ENCODE measurements at regions not wholly inside any gene's neighbourhood (a gene's known extent, or its start where the extent isn't known, plus 50 kb on each side); places are given as distances from the start of the nearest gene placed in this dataset.

DNA sequence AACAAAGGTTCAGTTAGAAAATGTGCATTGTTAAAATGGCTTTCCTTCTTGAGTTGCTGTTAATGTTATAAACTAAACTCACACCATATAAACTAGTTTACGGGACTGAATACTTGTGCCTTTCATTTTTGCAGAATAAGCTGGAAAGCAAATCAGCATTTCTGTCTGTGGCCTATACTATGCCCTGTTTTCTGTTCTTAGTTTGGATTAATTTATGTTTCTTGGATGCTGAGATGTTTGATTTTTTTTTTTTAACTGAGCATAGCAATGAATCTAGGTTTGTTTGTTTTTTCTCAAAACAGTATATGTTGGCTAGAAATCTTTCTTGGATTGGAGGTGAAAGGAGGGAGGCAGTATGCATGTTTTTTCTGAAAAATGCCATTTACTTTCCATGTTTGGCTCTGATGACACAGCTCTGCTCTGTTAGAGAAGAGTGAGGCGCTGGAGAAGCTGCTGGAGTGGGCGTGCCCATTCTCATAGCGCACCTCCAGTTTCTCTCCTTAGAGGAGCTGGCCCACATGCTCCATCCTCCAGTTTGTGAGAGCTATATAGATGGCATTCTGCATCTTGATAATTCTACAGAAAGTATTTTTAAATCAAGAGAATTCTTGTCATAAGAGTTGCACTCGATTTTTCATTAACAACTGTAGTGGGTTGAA lies 423.6 kb upstream of the TPM1 start:
- TF ChIP-seq, protein P1, sequence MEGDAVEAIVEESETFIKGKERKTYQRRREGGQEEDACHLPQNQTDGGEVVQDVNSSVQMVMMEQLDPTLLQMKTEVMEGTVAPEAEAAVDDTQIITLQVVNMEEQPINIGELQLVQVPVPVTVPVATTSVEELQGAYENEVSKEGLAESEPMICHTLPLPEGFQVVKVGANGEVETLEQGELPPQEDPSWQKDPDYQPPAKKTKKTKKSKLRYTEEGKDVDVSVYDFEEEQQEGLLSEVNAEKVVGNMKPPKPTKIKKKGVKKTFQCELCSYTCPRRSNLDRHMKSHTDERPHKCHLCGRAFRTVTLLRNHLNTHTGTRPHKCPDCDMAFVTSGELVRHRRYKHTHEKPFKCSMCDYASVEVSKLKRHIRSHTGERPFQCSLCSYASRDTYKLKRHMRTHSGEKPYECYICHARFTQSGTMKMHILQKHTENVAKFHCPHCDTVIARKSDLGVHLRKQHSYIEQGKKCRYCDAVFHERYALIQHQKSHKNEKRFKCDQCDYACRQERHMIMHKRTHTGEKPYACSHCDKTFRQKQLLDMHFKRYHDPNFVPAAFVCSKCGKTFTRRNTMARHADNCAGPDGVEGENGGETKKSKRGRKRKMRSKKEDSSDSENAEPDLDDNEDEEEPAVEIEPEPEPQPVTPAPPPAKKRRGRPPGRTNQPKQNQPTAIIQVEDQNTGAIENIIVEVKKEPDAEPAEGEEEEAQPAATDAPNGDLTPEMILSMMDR (IDR thresholded peaks at IDR 0.05), result no peak
- no peak for TF ChIP-seq POLR2A (IDR thresholded peaks at IDR 0.05)
- no peak for TF ChIP-seq POLR2AphosphoS5 (IDR thresholded peaks at IDR 0.05; ENCODE audit: insufficient read depth in 1 of 2, low read depth in 1 of 2)
